ENCODE measurements at regions not wholly inside any gene's neighbourhood (a gene's known extent, or its start where the extent isn't known, plus 50 kb on each side); places are given as distances from the start of the nearest gene placed in this dataset.

GRCh38 chr1:213375002-213375401 lies 324.0 kb downstream of the RPS6KC1 start:
- DNase-seq: no peak

- DNase-seq: no peak
These were observed 325.9 kb downstream of the RPS6KC1 start for GRCh38 chr1:213376862-213377372.

- DNase-seq: no peak
These were observed 329.8 kb downstream of the RPS6KC1 start for GRCh38 chr1:213380865-213381264.

- peak; percentile 58 for DNase-seq
These were observed 330.6 kb downstream of the RPS6KC1 start for GRCh38 chr1:213381572-213382084.

GRCh38 chr1:213383465-213383864 lies 332.4 kb downstream of the RPS6KC1 start:
- DNase-seq: no peak

GRCh38 chr1:213385201-213385600 lies 334.2 kb downstream of the RPS6KC1 start:
- DNase-seq: no peak

GRCh38 chr1:213385806-213386324 lies 334.8 kb downstream of the RPS6KC1 start:
- DNase-seq: no peak

GRCh38 chr1:213387380-213388015 lies 336.5 kb downstream of the RPS6KC1 start:
- no peak for DNase-seq

- DNase-seq: no peak
These were observed 337.2 kb downstream of the RPS6KC1 start for GRCh38 chr1:213388199-213388598.

- DNase-seq: peak; percentile 77
These were observed 338.1 kb downstream of the RPS6KC1 start for GRCh38 chr1:213389061-213389581.

GRCh38 chr1:213391445-213391844 lies 340.4 kb downstream of the RPS6KC1 start:
- no peak for DNase-seq

- DNase-seq: no peak
These were observed 342.8 kb downstream of the RPS6KC1 start for GRCh38 chr1:213393860-213394259.

- no peak for DNase-seq
These were observed 343.8 kb downstream of the RPS6KC1 start for GRCh38 chr1:213394837-213395236.

GRCh38 chr1:213397638-213398037 lies 346.6 kb downstream of the RPS6KC1 start:
- DNase-seq: no peak

GRCh38 chr1:213399695-213400094 lies 348.7 kb downstream of the RPS6KC1 start:
- no peak for DNase-seq

- DNase-seq: no peak
These were observed 358.2 kb downstream of the RPS6KC1 start for GRCh38 chr1:213409208-213409631.

- DNase-seq: no peak
These were observed 358.9 kb downstream of the RPS6KC1 start for GRCh38 chr1:213409971-213410370.

- no peak for DNase-seq
These were observed 363.3 kb downstream of the RPS6KC1 start for GRCh38 chr1:213414346-213414745.

- no peak for DNase-seq
These were observed 363.9 kb downstream of the RPS6KC1 start for GRCh38 chr1:213414911-213415310.

GRCh38 chr1:213415691-213416380 lies 364.8 kb downstream of the RPS6KC1 start:
- DNase-seq: no peak

- DNase-seq: no peak
These were observed 365.6 kb downstream of the RPS6KC1 start for GRCh38 chr1:213416461-213417224.

GRCh38 chr1:213417225-213417820 lies 366.3 kb downstream of the RPS6KC1 start:
- DNase-seq: no peak

GRCh38 chr1:213417846-213418245 lies 366.8 kb downstream of the RPS6KC1 start:
- no peak for DNase-seq
